ENCODE measurements at regions not wholly inside any gene's neighbourhood (a gene's known extent, or its start where the extent isn't known, plus 50 kb on each side); places are given as distances from the start of the nearest gene placed in this dataset.

DNA sequence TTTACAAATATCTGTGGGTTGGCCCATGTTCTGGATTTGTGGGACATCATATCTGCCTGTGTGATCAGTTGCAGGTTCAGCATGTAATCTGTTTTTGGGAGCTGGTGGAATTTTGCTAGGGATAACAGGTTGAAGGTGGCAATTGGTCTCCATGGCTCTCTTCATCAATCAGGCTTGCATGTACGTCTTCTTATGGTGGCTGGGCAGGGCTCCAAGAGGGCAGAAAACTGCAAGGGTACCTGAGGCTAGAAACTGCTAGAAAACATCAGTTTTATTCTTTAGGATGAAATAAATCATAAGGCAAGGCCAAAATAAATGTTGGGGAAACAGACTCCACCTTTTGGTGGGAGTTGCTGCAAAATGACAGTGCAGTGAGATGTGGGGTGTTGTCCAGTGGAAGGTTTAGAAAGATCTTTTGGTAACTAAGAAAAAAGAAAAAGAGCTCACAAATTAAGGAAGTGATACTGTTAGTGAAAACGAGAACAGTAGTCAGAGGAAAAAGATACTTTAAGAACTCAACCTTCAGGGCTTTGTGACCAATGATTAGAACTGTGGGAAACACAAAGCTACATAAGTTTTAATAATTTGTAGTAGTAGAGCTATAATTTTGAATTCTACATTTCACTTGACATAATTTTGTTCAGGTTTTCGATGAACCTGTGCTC lies 300.7 kb upstream of the IZUMO3 start:
- H3K4me2 ChIP-seq (ENCODE audit: low read length) = no peak overlapping the region
- BruUV-seq (replicated peaks) = no TSS peak
- H3K9me2 ChIP-seq (replicated peaks; ENCODE audit: low read length) = no peaks in the 10 kb centered on the region
- H2AFZ ChIP-seq (ENCODE audit: low read length) = no peak overlapping the region
- no peak overlapping the region for H3K4me3 ChIP-seq (ENCODE audit: low read length)
- ATAC-seq = no peak
- CTCF ChIA-PET = no interaction called here
- no peaks in the 10 kb centered on the region for H3K4me1 ChIP-seq (ENCODE audit: insufficient read depth, low read length)
- no peak overlapping the region for H3K9ac ChIP-seq (ENCODE audit: low read length)
- H3K9me3 ChIP-seq (ENCODE audit: low read length) = no peaks in the 10 kb centered on the region
- no peak for DNase-seq
- H3K79me2 ChIP-seq (ENCODE audit: low read length) = no peaks in the 10 kb centered on the region
- POLR2A ChIA-PET (ENCODE audit: unreplicated experiment) = no interaction called here
- H3K27me3 ChIP-seq (ENCODE audit: low read length) = no peaks in the 10 kb centered on the region
- TF ChIP-seq EZH2 (IDR thresholded peaks at IDR 0.05; ENCODE audit: low read length, unreplicated experiment) = no peak
- TF ChIP-seq, protein P1, sequence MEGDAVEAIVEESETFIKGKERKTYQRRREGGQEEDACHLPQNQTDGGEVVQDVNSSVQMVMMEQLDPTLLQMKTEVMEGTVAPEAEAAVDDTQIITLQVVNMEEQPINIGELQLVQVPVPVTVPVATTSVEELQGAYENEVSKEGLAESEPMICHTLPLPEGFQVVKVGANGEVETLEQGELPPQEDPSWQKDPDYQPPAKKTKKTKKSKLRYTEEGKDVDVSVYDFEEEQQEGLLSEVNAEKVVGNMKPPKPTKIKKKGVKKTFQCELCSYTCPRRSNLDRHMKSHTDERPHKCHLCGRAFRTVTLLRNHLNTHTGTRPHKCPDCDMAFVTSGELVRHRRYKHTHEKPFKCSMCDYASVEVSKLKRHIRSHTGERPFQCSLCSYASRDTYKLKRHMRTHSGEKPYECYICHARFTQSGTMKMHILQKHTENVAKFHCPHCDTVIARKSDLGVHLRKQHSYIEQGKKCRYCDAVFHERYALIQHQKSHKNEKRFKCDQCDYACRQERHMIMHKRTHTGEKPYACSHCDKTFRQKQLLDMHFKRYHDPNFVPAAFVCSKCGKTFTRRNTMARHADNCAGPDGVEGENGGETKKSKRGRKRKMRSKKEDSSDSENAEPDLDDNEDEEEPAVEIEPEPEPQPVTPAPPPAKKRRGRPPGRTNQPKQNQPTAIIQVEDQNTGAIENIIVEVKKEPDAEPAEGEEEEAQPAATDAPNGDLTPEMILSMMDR (conservative IDR thresholded peaks at IDR 0.05; ENCODE audit: low read depth, low read length) = no peak
- TF ChIP-seq EZH2phosphoT487 (IDR thresholded peaks at IDR 0.05; ENCODE audit: borderline replicate concordance, low read length) = no peak
- H3K36me3 ChIP-seq (ENCODE audit: low read depth, low read length) = no peaks in the 10 kb centered on the region
- H4K20me1 ChIP-seq (ENCODE audit: low read length) = no peaks in the 10 kb centered on the region
- no peaks in the 10 kb centered on the region for H3F3A ChIP-seq (ENCODE audit: low read length, unreplicated experiment)
- intact Hi-C loops (cut with micrococcal nuclease) = no loop called here
- no peak overlapping the region for H3K27ac ChIP-seq (ENCODE audit: low read length)

DNA sequence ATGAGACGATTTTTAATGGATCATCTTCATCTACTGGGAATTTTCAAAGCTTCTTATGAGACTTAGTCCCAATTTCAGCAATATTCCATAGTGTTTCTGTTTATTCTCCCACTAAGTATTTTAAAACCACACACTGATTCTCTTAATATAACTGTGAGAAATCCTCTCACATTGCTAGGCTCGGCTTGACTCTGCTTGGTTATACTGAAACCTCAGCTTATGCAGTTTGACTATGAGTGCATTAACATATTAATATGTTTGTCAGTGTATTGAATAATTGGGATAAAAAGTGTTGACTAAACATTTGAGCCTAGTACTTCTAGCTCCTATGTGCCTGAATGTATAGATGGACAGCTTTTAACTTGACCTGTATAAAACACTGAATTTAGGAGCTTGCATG lies 298.5 kb upstream of the IZUMO3 start:
- Histone ChIP-seq H3K9ac (ENCODE audit: low read length) (no peak overlapping the region), H4K20me1 (ENCODE audit: low read length) (no peaks in the 10 kb centered on the region), H3F3A (ENCODE audit: low read length, unreplicated experiment) (no peaks in the 10 kb centered on the region), H3K4me3 (ENCODE audit: low read length) (no peak overlapping the region), H3K79me2 (ENCODE audit: low read length) (no peaks in the 10 kb centered on the region), H3K27ac (ENCODE audit: low read length) (no peak overlapping the region), H3K4me2 (ENCODE audit: low read length) (no peak overlapping the region), H2AFZ (ENCODE audit: low read length) (no peak overlapping the region), H3K9me3 (ENCODE audit: low read length) (no peaks in the 10 kb centered on the region), H3K4me1 (ENCODE audit: insufficient read depth, low read length) (no peaks in the 10 kb centered on the region), H3K36me3 (ENCODE audit: low read depth, low read length) (no peaks in the 10 kb centered on the region), H3K27me3 (ENCODE audit: low read length) (no peaks in the 10 kb centered on the region), H3K9me2 (replicated peaks; ENCODE audit: low read length) (no peaks in the 10 kb centered on the region)
- no peak for TF ChIP-seq EZH2 (IDR thresholded peaks at IDR 0.05; ENCODE audit: low read length, unreplicated experiment)
- TF ChIP-seq, protein P1 (conservative IDR thresholded peaks at IDR 0.05; ENCODE audit: low read depth, low read length) = no peak
- no peak for TF ChIP-seq EZH2phosphoT487 (IDR thresholded peaks at IDR 0.05; ENCODE audit: borderline replicate concordance, low read length)
- CTCF ChIA-PET = no interaction called here
- POLR2A ChIA-PET (ENCODE audit: unreplicated experiment) = no interaction called here
- DNase-seq (no peak), ATAC-seq (no peak)
- no TSS peak for BruUV-seq (replicated peaks)
- intact Hi-C loops (cut with micrococcal nuclease) = loop anchor here (5.0 kb wide), 1 partner anchor 508 kb away; no protein-coding TSS in a partner anchor

DNA sequence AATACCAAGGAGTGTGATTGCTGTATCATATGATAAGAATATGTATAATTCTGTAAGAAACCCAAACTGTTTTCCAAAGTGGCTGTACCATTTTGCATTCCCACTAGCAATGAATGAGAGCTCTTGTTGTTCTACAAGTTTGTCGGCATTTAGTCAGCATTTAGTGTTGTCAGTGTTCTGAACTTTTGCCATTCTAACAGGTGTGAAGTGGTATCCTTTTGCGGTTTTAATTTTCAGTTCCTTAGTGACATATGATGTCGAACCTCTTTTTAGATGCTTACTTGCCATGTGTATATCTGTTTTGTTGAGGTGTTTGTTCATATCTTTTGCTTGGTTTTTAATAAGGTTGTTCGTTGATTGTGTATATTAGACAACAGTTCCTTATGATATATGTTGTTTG lies 296.3 kb upstream of the IZUMO3 start:
- no peaks in the 10 kb centered on the region for H3K79me2 ChIP-seq (ENCODE audit: low read length)
- DNase-seq (no peak), ATAC-seq (no peak)
- H3F3A ChIP-seq (ENCODE audit: low read length, unreplicated experiment) = no peaks in the 10 kb centered on the region
- no peak overlapping the region for H2AFZ ChIP-seq (ENCODE audit: low read length)
- CTCF ChIA-PET = no interaction called here
- no peaks in the 10 kb centered on the region for H3K4me1 ChIP-seq (ENCODE audit: insufficient read depth, low read length)
- H3K27ac ChIP-seq (ENCODE audit: low read length) = no peak overlapping the region
- H3K4me2 ChIP-seq (ENCODE audit: low read length) = no peak overlapping the region
- no peak overlapping the region for H3K4me3 ChIP-seq (ENCODE audit: low read length)
- intact Hi-C loops (cut with micrococcal nuclease) = loop anchor here (5.0 kb wide), 1 partner anchor 510 kb away; no protein-coding TSS in a partner anchor
- POLR2A ChIA-PET (ENCODE audit: unreplicated experiment) = no interaction called here
- no peaks in the 10 kb centered on the region for H3K9me3 ChIP-seq (ENCODE audit: low read length)
- no peaks in the 10 kb centered on the region for H4K20me1 ChIP-seq (ENCODE audit: low read length)
- no TSS peak for BruUV-seq (replicated peaks)
- H3K9me2 ChIP-seq (replicated peaks; ENCODE audit: low read length) = no peaks in the 10 kb centered on the region
- H3K36me3 ChIP-seq (ENCODE audit: low read depth, low read length) = no peaks in the 10 kb centered on the region
- TF ChIP-seq EZH2phosphoT487 (IDR thresholded peaks at IDR 0.05; ENCODE audit: borderline replicate concordance, low read length) = no peak
- TF ChIP-seq, protein P1 (conservative IDR thresholded peaks at IDR 0.05; ENCODE audit: low read depth, low read length) = no peak
- TF ChIP-seq EZH2 (IDR thresholded peaks at IDR 0.05; ENCODE audit: low read length, unreplicated experiment) = no peak
- no peaks in the 10 kb centered on the region for H3K27me3 ChIP-seq (ENCODE audit: low read length)
- H3K9ac ChIP-seq (ENCODE audit: low read length) = no peak overlapping the region

Data from PC-3 (cell line).